Thoracic aorta (tissue), 2 donors: ENCODE measurements at regions not wholly inside any gene's neighbourhood (a gene's known extent, or its start where the extent isn't known, plus 50 kb on each side); places are given as distances from the start of the nearest gene placed in this dataset.
"Not testable (repeated sequence)": the region's sequence is repeated elsewhere in the genome, so short reads cannot be mapped to it uniquely, and the experiment has no call there.

Source experiments
- ATAC-seq: fragments of 150-250 bp; one replicate; pipeline ENCODE4 v1.8.0; 2017; ENCODE audit warnings: low read depth; ENCODE audit not compliant: insufficient number of reproducible peaks, low FRiP score
- DNase-seq: peaks from one replicate; pipeline ENCODE4 v3.0.0-alpha.2; 2020; ENCODE audit warnings: low spot score
- H3K27ac ChIP-seq, 2 donors: fragments of 200-600 bp; sonication (generic); 1 replicate in 1 of 2; 2 replicates in 1 of 2; pipeline ENCODE4 v1.5.1; 2016; ENCODE audit warnings: mild to moderate bottlenecking in 2 of 2, moderate library complexity in 2 of 2
- H3K27me3 ChIP-seq: fragments of 200-600 bp; sonication (generic); replicated peaks from 2 replicates; pipeline ENCODE4 v1.6.0; 2016; ENCODE audit warnings: mild to moderate bottlenecking; ENCODE audit not compliant: insufficient read depth
- H3K36me3 ChIP-seq: fragments of 200-600 bp; sonication (generic); one replicate; pipeline ENCODE4 v1.5.1; 2016
- H3K4me1 ChIP-seq, 2 donors: fragments of 200-600 bp; sonication (generic); 1 replicate in 1 of 2; 2 replicates in 1 of 2; pipeline versions ENCODE4 v1.5.1 to v1.6.0; 2016; ENCODE audit warnings: low read depth in 2 of 2, mild to moderate bottlenecking in 1 of 2; ENCODE audit not compliant: control insufficient read depth in 1 of 2
- H3K4me3 ChIP-seq: fragments of 200-600 bp; sonication (generic); 2 replicates; pipeline ENCODE4 v1.5.1; 2016; ENCODE audit warnings: mild to moderate bottlenecking
- H3K9me3 ChIP-seq: fragments of 200-600 bp; sonication (generic); 2 replicates; pipeline ENCODE4 v1.5.1; 2016
- CTCF ChIP-seq: fragments of 200-600 bp; sonication (generic); IDR thresholded peaks from one replicate; pipeline ENCODE4 v1.5.1; 2019; ENCODE audit warnings: antibody characterized with exemption

GRCh38 chr15:47035475-47036406 is 681.6 kb upstream of the SEMA6D start:
- H3K27me3 ChIP-seq: no peaks in the 10 kb centered on the region
- TF ChIP-seq CTCF: no peak
- ATAC-seq: no peak
- H3K4me1 ChIP-seq: no peaks in the 10 kb centered on the region
- H3K9me3 ChIP-seq: no peaks in the 10 kb centered on the region
- H3K27ac ChIP-seq: no peak overlapping the region
- no peak for DNase-seq
- H3K4me3 ChIP-seq: no peak overlapping the region
- no peaks in the 10 kb centered on the region for H3K36me3 ChIP-seq

DNA sequence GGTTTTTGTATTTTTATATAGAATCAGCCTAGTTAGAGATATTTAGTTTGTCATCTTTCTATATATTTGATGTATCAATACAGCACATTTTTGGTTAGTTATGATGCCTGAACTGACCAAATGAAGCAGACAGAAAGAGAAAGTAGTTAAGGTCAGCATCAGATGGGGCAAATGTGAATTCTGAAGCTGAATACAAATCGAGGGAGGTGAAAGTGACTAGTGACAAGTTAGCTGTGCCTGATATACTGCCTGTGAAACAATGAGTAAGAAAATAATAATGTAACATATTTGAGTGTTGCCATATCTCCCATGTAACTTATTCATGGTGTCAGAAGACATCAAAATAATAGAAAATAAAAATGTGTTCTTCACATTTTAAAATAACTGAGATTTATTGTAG is 680.3 kb upstream of the SEMA6D start:
- no peak overlapping the region for H3K27ac ChIP-seq
- DNase-seq: no peak
- no peak for TF ChIP-seq CTCF
- H3K9me3 ChIP-seq: no peaks in the 10 kb centered on the region
- ATAC-seq: no peak
- H3K4me1 ChIP-seq: no peaks in the 10 kb centered on the region
- no peak overlapping the region for H3K4me3 ChIP-seq
- H3K36me3 ChIP-seq: no peaks in the 10 kb centered on the region
- no peaks in the 10 kb centered on the region for H3K27me3 ChIP-seq

GRCh38 chr15:47039225-47039624 is 678.1 kb upstream of the SEMA6D start:
- Histone ChIP-seq H3K9me3 (no peaks in the 10 kb centered on the region), H3K36me3 (no peaks in the 10 kb centered on the region), H3K4me3 (no peak overlapping the region), H3K27ac (no peak overlapping the region), H3K27me3 (no peaks in the 10 kb centered on the region), H3K4me1 (no peaks in the 10 kb centered on the region)
- DNase-seq (no peak), ATAC-seq (no peak)
- no peak for TF ChIP-seq CTCF

DNA sequence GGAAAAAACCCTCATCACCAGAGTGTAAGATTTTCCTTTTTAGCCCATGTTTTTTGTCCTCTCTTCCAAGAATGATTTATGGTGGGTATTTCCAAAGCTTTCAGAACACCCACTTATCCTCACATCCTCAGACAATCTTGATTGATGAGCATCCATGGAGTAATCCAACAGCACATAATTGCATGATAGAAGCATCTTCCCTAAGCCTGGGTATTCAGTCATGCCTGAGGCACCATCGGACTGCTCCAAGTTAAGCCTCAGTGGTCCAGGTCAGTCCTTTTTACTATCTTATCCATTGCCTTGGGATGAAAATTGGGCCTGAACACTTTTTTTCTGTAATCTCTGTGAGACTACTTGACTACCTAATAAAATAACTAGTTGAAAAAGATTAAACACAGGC is 676.0 kb upstream of the SEMA6D start:
- Histone ChIP-seq H3K36me3 (no peaks in the 10 kb centered on the region), H3K4me1 (no peaks in the 10 kb centered on the region), H3K4me3 (no peak overlapping the region), H3K27me3 (no peaks in the 10 kb centered on the region), H3K27ac (no peak overlapping the region), H3K9me3 (no peaks in the 10 kb centered on the region)
- ATAC-seq (no peak), DNase-seq (no peak)
- TF ChIP-seq CTCF: no peak

DNA sequence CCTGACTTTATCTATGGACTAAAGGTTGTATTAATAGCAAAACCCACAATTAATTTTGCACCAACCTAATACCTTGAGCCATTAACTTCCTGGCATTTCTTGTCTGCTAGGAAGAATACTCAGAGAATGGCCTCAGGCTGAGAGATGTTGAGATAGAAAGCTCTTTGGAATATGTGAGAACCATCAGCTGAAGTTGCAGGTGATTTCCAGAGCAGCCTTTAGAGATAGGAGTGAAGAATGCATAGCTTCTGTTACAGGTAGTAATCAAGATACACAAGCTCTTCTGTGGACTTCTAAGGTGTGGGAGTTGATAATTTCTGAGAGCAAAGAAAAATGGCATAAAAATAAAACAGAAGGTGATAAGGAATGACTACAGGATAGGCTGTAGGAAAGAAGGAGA is 669.3 kb upstream of the SEMA6D start:
- not testable (repeated sequence) for ATAC-seq, DNase-seq, H3K4me3 ChIP-seq, H3K36me3 ChIP-seq, H3K9me3 ChIP-seq, H3K27me3 ChIP-seq, H3K27ac ChIP-seq, H3K4me1 ChIP-seq
